Thyroid gland (tissue), 4 donors: ENCODE measurements at regions not wholly inside any gene's neighbourhood (a gene's known extent, or its start where the extent isn't known, plus 50 kb on each side); places are given as distances from the start of the nearest gene placed in this dataset.

Source experiments
- CTCF ChIP-seq, 6 experiments: fragments of 200-600 bp in 3 of 6; fragments of 450-650 bp in 3 of 6; sonication (generic) in 3 of 6; IDR thresholded peaks; one replicate each; pipeline ENCODE4 v1.5.1; 2016 to 2019; ENCODE audit warnings: antibody characterized with exemption in 6 of 6, mild to moderate bottlenecking in 2 of 6, inconsistent platforms in 1 of 6, moderate library complexity in 1 of 6
- POLR2A ChIP-seq, 2 donors: fragments of 450-650 bp; IDR thresholded peaks; one replicate each; pipeline ENCODE4 v1.6.1; 2017; ENCODE audit warnings: antibody characterized with exemption in 2 of 2, mild to moderate bottlenecking in 2 of 2, moderate library complexity in 1 of 2

- TF ChIP-seq POLR2A (IDR thresholded peaks at IDR 0.05) (no peak), CTCF (IDR thresholded peaks at IDR 0.05) (no peak)
These were observed 266.9 kb downstream of the GLI2 start for GRCh38 chr2:121002597-121002996.
